ENCODE measurements at regions not wholly inside any gene's neighbourhood (a gene's known extent, or its start where the extent isn't known, plus 50 kb on each side); places are given as distances from the start of the nearest gene placed in this dataset.
"Not testable (repeated sequence)": the region's sequence is repeated elsewhere in the genome, so short reads cannot be mapped to it uniquely, and the experiment has no call there.

DNA sequence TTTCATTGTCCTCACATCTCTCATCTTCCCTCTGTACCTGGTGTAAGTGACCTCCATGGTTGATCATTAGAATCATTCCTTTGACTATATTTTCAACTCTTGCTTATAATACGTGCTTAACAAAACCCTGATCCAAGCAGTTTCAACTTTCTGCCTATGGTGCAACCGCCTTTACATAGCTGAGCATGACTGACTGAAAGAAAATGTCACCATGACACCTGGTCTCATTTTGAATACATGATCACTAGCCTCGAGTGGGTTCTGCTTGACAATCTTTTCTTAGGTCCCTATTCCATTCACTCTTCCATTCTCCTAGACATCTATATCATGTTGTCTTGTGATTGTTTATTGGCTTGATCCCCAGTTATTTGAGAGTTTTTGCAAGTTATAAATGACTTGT lies 78.9 kb upstream of the STAM2 start:
- Histone ChIP-seq H3K4me1 (no peaks in the 10 kb centered on the region), H3K36me3 (no peaks in the 10 kb centered on the region), H3K27me3 (no peaks in the 10 kb centered on the region), H3K27ac (no peak overlapping the region), H3K9me3 (no peaks in the 10 kb centered on the region), H3K4me3 (no peak overlapping the region)
- no peak for DNase-seq (ENCODE audit: extremely low spot score in 2 of 2)
- TF ChIP-seq, protein P1, sequence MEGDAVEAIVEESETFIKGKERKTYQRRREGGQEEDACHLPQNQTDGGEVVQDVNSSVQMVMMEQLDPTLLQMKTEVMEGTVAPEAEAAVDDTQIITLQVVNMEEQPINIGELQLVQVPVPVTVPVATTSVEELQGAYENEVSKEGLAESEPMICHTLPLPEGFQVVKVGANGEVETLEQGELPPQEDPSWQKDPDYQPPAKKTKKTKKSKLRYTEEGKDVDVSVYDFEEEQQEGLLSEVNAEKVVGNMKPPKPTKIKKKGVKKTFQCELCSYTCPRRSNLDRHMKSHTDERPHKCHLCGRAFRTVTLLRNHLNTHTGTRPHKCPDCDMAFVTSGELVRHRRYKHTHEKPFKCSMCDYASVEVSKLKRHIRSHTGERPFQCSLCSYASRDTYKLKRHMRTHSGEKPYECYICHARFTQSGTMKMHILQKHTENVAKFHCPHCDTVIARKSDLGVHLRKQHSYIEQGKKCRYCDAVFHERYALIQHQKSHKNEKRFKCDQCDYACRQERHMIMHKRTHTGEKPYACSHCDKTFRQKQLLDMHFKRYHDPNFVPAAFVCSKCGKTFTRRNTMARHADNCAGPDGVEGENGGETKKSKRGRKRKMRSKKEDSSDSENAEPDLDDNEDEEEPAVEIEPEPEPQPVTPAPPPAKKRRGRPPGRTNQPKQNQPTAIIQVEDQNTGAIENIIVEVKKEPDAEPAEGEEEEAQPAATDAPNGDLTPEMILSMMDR (IDR thresholded peaks at IDR 0.05): no peak
- TF ChIP-seq POLR2A (IDR thresholded peaks at IDR 0.05): no peak
- TF ChIP-seq POLR2AphosphoS5 (IDR thresholded peaks at IDR 0.05; ENCODE audit: insufficient read depth in 1 of 2, low read depth in 1 of 2): no peak
- intact Hi-C loops (cut with DNase I): no loop called here

DNA sequence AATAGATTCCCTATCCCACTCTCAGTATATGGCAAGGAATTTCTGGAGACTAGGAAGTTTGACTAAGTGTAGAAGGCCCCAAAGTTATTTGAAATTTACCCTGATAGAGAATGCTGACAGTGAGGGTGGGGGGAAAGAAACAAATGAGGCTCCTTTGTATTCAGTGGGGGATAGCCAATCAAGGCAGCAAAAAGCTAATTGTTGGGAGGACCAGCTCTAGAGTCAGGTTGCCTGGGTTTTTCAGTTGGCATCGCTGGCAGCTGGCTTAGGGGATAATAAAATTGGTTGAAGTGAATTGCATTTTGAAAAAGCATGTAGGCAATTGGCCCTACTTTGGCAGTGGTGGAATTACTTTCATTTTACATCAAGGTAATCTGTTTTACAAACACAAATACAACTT lies 79.4 kb upstream of the STAM2 start:
- intact Hi-C loops (cut with DNase I): no loop called here
- no peak for DNase-seq (ENCODE audit: extremely low spot score in 2 of 2)

DNA sequence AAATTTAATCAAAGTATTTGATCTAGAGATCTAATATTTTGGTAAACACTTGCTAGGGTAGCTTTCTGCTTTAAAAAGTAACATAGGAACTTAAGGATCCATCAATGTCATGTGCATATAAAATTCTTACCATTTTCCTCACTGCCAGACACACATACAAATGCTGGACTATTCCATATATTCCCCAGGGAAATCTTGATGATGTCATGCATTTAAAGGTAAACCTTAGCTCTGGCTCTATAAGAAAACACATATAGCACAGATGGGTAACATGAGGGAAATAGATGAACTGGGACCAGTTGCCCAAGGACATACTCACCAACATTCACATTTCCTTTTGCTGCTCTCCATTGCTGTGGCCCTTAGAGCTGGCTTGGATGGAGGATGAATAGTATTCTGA lies 79.1 kb upstream of the FMNL2 start:
- no peaks in the 10 kb centered on the region for H3K27me3 ChIP-seq
- TF ChIP-seq, protein P1 (IDR thresholded peaks at IDR 0.05): no peak
- TF ChIP-seq POLR2AphosphoS5 (IDR thresholded peaks at IDR 0.05; ENCODE audit: insufficient read depth in 1 of 2, low read depth in 1 of 2) (no peak), POLR2A (IDR thresholded peaks at IDR 0.05) (no peak)

More for the DNA sequence above, 79.4 kb upstream of the STAM2 start:
- Histone ChIP-seq H3K27me3 (no peaks in the 10 kb centered on the region), H3K4me1 (no peaks in the 10 kb centered on the region), H3K36me3 (no peaks in the 10 kb centered on the region), H3K4me3 (no peak overlapping the region), H3K9me3 (no peaks in the 10 kb centered on the region), H3K27ac (no peak overlapping the region)
- TF ChIP-seq POLR2A (IDR thresholded peaks at IDR 0.05): no peak
- no peak for TF ChIP-seq POLR2AphosphoS5 (IDR thresholded peaks at IDR 0.05; ENCODE audit: insufficient read depth in 1 of 2, low read depth in 1 of 2)
- TF ChIP-seq, protein P1 (IDR thresholded peaks at IDR 0.05): no peak

GRCh38 chr2:152260939-152261338 lies 74.0 kb upstream of the FMNL2 start:
- intact Hi-C loops (cut with DNase I): no loop called here
- TF ChIP-seq POLR2A (IDR thresholded peaks at IDR 0.05): no peak
- TF ChIP-seq, protein P1 (IDR thresholded peaks at IDR 0.05): no peak
- no peak for TF ChIP-seq POLR2AphosphoS5 (IDR thresholded peaks at IDR 0.05; ENCODE audit: insufficient read depth in 1 of 2, low read depth in 1 of 2)

More for the DNA sequence above, 79.1 kb upstream of the FMNL2 start:
- intact Hi-C loops (cut with DNase I): no loop called here
- Histone ChIP-seq H3K4me1 (no peaks in the 10 kb centered on the region), H3K9me3 (no peaks in the 10 kb centered on the region), H3K27ac (no peak overlapping the region), H3K4me3 (no peak overlapping the region), H3K36me3 (no peaks in the 10 kb centered on the region)
- no peak for DNase-seq (ENCODE audit: extremely low spot score in 2 of 2)

GRCh38 chr2:152263911-152264310 lies 71.1 kb upstream of the FMNL2 start:
- no peaks in the 10 kb centered on the region for H3K36me3 ChIP-seq
- intact Hi-C loops (cut with DNase I): no loop called here

More at GRCh38 chr2:152260939-152261338, 74.0 kb upstream of the FMNL2 start:
- no peaks in the 10 kb centered on the region for H3K4me1 ChIP-seq
- H3K36me3 ChIP-seq: no peaks in the 10 kb centered on the region
- no peak overlapping the region for H3K4me3 ChIP-seq
- no peak for DNase-seq (ENCODE audit: extremely low spot score in 2 of 2)
- no peaks in the 10 kb centered on the region for H3K27me3 ChIP-seq
- no peaks in the 10 kb centered on the region for H3K9me3 ChIP-seq
- no peak overlapping the region for H3K27ac ChIP-seq

DNA sequence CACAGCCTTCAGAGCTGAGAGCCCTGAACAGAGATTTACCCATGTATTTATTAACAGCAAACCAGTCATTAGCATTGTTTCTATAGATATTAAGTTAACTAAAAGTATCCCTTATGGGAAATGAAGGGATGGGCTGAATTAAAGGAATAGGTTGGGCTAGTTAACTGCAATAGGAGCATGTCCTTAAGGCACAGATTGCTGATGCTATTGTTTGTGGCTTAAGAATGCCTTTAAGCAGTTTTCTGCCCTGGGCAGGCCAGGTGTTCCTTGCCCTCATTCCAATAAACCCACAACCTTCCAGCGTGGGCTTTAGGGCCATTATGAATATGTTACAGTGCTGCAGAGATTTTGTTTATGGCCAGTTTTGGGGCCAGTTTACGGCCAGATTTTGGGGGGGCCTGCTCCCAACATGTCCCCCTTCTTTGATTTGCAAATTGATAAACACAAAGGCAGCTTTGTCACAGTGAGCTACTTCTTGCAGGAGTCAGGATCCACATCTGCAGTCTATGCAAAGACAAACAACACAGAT lies 61.2 kb upstream of the FMNL2 start:
- intact Hi-C loops (cut with DNase I); H3K4me1 ChIP-seq: not testable (repeated sequence)

More at GRCh38 chr2:152263911-152264310, 71.1 kb upstream of the FMNL2 start:
- no peak for TF ChIP-seq POLR2AphosphoS5 (IDR thresholded peaks at IDR 0.05; ENCODE audit: insufficient read depth in 1 of 2, low read depth in 1 of 2)
- TF ChIP-seq, protein P1 (IDR thresholded peaks at IDR 0.05): no peak
- no peak for TF ChIP-seq POLR2A (IDR thresholded peaks at IDR 0.05)
- Histone ChIP-seq H3K4me1 (no peaks in the 10 kb centered on the region), H3K27me3 (no peaks in the 10 kb centered on the region), H3K27ac (no peak overlapping the region), H3K4me3 (no peak overlapping the region), H3K9me3 (no peaks in the 10 kb centered on the region)
- no peak for DNase-seq (ENCODE audit: extremely low spot score in 2 of 2)

DNA sequence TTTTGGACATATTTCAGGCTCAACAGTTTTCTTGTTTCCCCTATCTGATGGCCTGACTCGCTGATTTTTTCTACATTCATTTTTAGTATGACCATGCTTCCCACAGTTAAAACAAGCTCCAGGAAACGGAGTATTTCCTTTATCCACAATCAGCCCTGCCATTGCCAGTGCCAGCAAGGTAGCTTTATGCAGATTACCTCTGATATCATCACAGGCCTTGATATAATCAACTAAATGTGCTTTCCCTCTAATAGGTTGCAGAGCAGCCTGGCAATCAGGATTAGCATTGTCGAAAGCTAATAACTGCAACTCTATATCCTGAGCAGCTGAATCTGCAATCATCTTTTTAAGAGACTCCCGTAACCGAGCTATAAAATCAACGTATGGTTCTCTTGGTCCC lies 57.1 kb upstream of the FMNL2 start:
- intact Hi-C loops (cut with DNase I); H3K27me3 ChIP-seq; H3K4me1 ChIP-seq; H3K4me3 ChIP-seq; DNase-seq (ENCODE audit: extremely low spot score in 2 of 2); H3K9me3 ChIP-seq; H3K36me3 ChIP-seq; H3K27ac ChIP-seq: not testable (repeated sequence)

More for the DNA sequence above, 61.2 kb upstream of the FMNL2 start:
- H3K27me3 ChIP-seq; DNase-seq (ENCODE audit: extremely low spot score in 2 of 2); H3K9me3 ChIP-seq; H3K27ac ChIP-seq; H3K36me3 ChIP-seq; H3K4me3 ChIP-seq: not testable (repeated sequence)
